Sciatic nerve (tissue), 2 donors: ENCODE measurements at regions not wholly inside any gene's neighbourhood (a gene's known extent, or its start where the extent isn't known, plus 50 kb on each side); places are given as distances from the start of the nearest gene placed in this dataset.

Experiments used
- ATAC-seq: fragments of 200-7000 bp; cut with Tn5 transposase; one replicate; pipeline ENCODE4 v1.9.1; 2020; ENCODE audit warnings: mild to moderate bottlenecking, moderate library complexity
- DNase-seq: peaks from one replicate; pipeline ENCODE4 v3.0.0-alpha.2; 2020; ENCODE audit warnings: low spot score
- intact Hi-C: fragments of 100-400 bp; cut with DNase I; formaldehyde crosslinking; loops from one replicate; pipeline ENCODE4 v1.14.2; 2022
- donor health status: DM: no; HTN: no; CAD: no.
- donor health status: DM: no; HTN: no; CAD: no.

DNA sequence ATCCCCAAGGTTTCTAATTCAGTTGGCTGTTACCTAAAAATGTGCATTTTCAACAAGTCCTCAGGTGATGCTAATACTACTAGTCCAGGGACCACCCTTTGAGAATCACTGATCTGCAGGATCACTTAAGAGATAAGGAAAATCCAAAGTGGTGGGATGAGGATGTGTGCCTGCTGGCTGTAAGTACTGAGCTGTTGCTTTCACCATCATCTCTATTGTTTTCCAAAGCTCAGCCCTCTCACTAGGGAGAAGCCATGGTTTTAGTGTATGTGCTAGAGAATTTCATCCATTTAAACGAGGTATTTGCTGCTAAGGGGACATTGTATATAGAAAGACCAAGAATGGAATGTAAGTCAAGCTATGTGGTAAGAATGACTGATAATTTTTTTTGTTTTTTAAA lies 202.3 kb downstream of the KIF21A start:
- intact Hi-C loops = no loop called here
- ATAC-seq = no peak
- no peak for DNase-seq

DNA sequence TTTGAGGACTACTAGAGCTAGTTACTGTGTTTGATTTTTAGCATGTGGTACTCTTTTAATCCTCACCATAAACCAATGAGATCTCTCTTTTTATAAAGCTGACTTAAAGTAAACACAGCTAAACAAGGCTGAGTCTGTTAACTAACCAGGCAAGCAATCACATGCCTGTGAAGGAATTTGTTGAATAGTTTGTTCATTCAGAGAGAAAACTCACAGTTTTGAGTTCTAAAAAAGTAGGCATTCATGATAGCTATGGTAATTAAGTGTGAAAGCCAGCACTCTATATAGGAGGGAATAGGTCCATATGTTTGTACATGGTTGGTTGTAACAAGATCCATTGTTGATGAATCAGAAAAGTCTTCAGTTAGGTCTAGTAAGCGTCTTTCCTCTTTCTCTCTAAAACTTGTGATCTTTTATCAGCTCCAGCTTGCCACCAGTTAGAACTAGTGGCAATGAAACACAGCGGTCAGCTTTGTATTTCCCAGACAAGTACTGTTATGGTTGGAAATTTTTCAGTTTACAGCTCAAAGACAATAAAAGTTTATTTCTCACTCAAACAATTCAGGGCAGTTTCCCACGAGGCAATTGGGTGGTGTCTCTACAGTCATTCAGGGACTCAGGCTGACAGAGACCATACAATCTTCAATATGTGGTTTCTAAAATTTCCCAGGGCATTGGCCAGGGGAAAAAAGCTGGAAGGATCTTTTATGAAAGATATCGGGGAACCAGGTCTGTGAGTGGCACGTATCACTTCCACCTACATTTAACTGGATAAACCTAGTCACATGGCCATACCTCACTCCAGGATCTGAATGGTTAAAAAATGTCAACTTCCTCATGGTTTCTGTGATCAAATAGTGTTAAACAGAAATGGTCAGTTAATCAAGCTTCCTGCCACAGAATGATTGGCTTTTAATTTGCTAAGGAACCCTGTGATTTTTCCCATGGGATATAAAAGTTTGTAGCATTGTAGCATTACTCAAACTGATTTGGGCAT lies 203.1 kb downstream of the KIF21A start:
- intact Hi-C loops = no loop called here
- no peak for ATAC-seq
- DNase-seq = no peak

DNA sequence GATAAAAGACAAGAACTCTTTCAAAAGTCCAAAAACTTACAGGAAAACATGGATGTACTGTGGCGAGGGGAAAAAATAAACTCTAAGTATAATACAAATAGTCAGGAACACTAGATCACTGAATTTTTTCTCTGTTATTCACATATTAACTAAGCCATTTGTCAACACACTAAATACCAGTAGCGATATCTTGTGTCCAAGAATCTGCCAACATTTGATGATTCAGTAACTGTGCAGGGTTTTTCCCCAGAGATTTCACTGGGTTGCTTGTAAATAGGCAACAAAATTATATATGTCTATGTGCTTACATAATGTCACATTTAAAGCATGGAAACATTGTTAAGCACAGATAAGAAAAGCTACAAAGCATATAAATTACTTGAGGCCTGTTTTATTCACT lies 205.9 kb downstream of the KIF21A start:
- no peak for DNase-seq
- intact Hi-C loops = no loop called here
- ATAC-seq = no peak

DNA sequence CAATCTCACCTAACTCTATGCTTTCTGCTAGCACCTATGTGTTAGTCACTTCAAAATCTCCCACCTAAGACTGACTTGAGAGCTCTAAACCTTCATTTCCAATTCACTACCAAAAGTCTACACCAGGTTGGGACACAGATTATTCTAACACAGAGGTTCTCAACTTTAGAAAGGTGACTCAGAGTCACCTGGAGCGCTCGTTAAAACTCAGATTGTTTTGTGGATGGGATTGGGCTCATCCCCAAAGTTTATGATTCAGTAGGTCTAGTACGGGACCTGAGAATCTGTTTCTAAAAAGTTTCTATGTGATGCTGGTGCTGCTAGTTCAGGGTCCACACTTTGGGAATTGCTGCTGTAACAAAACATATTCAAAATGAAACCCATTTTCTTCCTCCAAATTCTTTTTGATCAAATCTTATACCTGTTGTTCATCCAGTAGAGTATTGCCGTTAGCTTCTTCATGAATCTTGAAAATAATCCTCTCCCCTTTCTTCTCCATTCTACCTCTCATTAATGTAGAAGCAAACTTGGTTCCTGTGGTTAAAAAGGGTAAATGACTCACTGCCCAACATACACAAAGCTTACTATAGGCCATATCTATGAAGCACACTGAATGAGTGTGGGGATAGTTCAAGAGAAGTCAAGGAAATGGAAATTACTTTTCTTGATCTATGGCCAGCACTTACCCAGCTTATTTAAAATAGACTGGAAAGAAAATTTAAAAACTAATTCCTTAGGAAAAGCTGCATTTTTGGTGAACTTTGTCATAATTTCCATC lies 206.7 kb downstream of the KIF21A start:
- ATAC-seq (no peak), DNase-seq (no peak)
- intact Hi-C loops = no loop called here

DNA sequence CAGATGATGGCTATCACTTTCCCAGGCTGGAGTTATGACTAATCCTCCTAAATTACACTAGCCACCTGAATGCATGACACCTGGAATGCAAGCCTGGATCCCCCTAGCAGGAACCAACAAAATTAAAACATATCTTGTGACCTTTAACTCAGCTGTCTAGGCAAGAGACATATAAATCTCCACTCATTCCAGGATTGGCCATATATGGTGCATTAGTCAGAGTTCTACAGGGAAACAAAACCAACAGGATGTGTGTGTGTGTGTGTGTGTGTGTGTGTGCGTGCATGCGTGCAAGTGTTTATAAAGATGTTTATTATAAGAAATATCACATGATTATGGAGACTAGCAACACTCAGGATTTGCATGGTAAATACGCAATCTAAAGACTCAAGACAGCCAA lies 212.8 kb downstream of the KIF21A start:
- no peak for ATAC-seq
- DNase-seq = no peak
- intact Hi-C loops = no loop called here

DNA sequence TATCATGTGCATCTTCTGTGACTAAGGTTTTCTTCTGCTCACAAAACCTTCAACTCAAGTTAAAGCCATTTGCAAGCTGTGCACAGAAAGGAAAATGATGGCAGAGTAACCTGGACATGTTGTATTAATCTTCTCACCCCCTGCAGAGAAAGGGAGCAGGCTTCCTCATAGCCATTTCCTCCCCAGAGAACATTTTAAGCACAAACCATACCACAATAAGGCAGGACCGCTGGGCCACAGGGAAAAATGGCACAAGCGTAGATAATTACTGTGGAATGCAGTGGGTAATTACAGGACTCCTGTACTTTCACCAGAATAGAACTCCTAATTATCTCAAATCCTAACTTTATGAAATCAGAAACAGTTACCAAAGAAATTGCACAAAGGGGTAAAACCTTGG lies 215.7 kb downstream of the KIF21A start:
- DNase-seq (no peak), ATAC-seq (no peak)
- intact Hi-C loops = no loop called here

DNA sequence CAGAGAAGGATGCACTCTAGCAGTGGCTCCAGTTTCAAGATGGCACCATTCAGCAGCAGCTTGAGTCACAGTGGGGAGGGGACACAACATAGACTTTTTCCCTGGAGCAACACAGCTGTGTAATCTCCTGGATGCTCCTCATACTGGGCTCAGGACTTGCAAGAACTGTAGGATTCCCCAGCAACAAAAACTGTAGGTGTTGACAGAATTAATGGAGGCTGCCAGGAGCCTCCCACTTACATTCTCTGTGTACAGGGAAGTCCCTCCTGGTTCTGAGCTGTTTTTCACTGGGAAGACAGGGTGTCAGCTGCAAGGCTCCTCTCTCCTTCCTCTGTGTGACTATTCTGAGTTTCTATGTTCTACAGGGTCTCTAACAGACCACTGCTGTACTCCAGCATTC lies 217.9 kb downstream of the KIF21A start:
- ATAC-seq (no peak), DNase-seq (no peak)
- intact Hi-C loops = no loop called here

DNA sequence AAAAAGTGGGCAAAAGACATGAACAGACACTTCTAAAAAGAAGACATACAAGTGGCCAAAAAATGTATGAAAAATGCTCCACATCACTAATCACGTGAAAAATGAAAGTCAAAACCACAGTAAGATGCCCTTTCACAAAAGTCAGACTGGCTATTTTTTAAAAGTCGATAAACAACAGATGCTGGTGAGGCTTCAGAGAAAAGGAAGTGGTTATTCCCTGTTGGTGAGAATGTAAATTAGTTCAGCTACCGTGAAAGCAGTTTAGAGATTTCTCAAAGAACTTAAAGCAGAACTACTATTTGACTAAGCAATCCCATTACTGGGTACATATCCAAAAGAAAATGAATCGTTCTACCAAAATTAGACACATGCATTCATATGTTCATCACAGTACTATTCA lies 237.0 kb downstream of the KIF21A start:
- intact Hi-C loops = no loop called here
- ATAC-seq = no peak
- DNase-seq = no peak

DNA sequence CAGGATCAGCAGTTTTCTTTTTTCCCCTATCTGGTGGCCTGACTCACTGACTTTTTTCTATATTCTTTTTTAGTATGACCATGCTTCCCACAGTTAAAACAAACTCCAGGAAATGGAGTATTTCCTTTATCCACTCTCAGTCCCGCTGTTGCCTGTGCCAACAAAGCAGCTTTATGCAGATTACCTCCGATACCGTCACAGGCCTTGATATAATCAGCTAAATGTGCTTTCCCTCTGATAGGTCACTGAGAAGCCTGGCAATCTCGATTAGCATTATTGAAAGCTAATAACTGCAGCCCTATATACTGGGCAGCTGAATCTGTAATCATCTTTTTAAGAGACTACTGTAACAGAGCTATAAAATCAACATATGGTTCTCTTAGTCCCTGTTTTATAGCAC lies 243.6 kb downstream of the KIF21A start:
- DNase-seq (no peak), ATAC-seq (no peak)
- intact Hi-C loops = no loop called here

DNA sequence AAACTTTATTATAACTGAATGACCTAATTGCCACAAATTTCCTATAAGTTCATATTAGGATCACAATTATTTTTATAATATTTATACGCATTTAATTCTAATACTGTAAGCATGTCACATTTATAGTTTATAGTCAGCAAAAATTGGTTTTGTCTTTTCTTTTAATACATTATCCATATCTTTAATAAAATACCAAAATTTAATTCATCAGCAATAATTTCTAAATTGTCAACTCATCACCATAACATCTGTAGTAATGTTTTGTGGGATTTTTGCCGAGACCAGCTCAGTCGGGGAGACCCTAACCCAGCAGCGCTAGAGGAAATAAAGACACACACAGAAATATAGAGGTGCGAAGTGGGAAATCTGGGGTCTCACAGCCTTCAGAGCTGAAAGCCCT lies 254.2 kb downstream of the KIF21A start:
- DNase-seq = no peak
- intact Hi-C loops = no loop called here
- no peak for ATAC-seq

DNA sequence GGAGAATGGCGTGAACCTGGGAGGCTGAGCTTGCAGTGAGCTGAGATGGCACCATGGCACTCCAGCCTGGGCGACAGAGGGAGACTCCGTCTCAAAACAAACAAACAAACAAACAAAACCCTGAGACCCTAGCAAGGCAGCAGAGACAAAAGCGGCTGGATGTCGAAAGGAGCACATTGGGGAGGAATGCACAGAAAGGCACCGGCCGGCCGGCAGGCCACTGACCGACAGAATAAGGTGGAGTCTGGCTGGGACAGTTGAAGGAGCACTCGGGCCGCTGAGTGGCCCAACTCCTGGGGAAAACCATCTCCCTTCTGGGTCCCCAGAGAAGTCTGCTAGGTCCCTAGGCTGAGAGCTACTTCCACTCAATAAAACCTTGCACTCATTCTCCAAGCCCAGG lies 256.2 kb downstream of the KIF21A start:
- intact Hi-C loops = no loop called here
- ATAC-seq = no peak
- no peak for DNase-seq

DNA sequence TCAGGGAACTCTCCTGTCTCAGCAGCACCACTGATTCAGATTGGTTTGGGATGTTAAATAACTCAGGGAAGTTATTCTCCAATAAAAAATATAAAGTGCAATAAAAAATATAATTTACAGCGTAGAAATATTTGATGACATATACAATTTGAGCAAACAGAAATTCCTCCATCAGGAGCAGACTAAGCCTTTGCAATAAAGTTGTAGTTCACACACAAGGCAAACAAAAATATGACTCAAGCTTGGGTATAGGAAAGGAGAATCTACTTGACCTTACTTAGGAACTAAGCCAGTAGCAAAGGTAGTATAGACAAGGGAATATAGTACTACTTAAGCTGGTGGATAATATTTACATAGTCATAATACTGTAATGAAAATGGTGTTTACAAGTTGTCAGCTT lies 264.1 kb downstream of the KIF21A start:
- intact Hi-C loops = no loop called here
- ATAC-seq (no peak), DNase-seq (no peak)

DNA sequence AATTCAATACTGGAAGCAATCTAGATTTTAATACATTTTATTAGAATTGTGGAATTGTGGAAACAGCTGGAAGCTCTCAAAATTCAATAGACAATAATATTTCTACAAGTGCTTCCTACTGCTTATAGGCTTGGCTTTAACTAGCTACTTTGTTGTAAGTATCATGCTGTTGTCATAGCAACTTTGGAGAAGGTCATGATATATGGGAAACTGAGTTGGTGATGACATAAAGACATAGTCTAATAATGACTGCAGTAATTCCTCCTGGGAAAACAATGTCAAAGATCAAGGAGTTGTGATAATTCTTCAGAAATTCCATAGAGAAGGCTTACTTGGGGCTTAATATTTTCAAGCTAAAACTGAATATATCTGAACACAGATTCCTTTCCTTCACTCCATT lies 266.6 kb downstream of the KIF21A start:
- intact Hi-C loops = no loop called here
- no peak for ATAC-seq

DNA sequence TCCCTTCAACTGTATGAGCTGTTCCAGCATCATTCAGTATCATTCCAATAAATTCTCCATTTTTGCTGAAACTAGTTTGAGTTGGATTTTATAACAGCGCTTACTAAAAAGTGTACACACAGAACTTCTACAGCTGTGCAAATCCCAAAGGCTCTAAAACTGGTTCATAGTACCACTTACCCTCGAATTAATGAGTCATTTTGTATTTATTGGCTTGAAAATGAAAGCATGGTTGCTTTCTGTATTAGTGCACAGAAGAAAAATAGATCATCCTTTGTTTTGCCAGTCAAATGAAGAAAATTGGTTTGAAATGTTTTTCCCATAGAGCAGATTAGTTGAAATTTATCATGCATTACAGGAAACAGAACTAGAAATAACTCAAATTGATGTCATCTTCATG lies 268.3 kb upstream of the CPNE8 start:
- DNase-seq (no peak), ATAC-seq (peak; percentile 67)
- intact Hi-C loops = no loop called here

More for the DNA sequence above, 266.6 kb downstream of the KIF21A start:
- DNase-seq = no peak

DNA sequence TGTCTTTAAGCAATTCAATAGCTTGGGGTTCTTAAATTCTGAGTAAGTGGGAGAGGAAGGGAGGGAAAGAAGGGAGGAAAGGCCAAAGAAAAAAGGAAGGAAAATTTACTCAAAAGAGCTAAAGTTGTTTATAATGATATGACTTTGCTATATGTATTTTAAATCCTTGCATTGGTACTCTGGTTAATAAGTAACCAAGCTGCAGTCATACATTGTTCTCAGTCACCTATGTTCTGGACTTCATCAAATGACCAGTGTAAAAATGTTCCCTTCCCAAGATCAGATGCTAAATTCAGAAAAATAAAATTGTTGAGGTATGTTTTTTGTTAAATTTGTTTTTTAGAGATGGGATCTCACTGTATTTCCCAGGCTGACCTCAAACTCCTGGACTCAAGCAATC lies 259.9 kb upstream of the CPNE8 start:
- intact Hi-C loops = no loop called here
- DNase-seq (no peak), ATAC-seq (no peak)

DNA sequence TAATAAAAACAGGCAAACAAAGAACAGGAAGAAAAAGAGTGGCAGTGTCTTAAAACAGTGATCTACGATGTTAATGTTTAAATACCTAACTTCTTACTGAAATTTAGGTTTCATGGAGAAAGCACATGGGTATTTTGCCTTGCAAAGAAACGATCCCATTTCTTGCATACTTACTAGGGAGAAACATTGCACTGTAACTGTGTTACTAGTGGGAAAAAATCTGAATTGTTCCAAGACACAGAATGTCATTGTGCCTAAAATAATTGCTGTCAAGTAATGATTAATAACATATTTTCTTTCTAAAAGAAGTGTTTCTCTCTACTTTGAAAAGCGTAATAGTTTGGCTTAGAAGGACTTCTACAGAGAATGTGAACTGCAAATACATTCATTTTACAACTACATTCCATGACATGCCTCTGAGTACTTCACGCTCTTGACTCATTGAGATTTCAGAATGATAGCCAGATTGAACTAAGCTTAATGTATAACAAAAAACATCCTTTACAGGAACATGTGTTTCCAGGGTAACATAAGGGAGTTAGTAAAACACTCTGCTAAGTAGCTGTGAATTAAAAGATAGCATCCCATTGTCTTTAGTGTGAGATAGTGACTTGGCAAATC lies 256.2 kb upstream of the CPNE8 start:
- ATAC-seq (no peak), DNase-seq (no peak)
- intact Hi-C loops = no loop called here

DNA sequence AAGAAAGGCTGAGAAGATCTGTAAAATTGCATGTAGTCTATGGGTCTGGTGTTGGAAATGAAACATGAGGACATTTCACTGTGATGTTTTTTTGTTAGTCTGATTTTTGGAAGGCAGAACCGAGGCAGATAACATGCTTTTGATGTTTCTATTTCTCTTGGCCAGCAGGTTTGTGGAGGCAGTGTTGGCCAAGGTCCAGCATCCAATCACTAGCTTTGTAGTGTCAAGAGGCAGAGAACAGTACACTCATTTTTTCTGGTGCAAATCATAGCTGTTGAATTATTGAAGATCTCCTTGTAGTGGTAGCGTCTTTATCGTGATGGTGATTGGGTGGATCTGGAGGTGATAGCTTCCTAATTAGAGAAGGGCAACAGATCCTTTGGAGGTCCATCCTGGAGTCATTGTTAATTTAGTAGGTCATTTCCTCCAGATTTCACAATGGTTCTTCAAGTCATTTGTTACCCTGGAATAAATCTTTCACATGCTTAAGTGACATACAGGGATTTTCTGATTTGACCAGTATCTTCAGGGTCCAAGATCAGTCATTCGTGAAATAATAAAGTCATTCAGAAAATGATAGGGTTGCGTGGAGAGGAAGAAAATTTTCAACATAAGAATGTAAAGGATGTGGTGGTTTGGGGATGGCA lies 252.4 kb upstream of the CPNE8 start:
- DNase-seq (no peak), ATAC-seq (no peak)
- intact Hi-C loops = no loop called here

DNA sequence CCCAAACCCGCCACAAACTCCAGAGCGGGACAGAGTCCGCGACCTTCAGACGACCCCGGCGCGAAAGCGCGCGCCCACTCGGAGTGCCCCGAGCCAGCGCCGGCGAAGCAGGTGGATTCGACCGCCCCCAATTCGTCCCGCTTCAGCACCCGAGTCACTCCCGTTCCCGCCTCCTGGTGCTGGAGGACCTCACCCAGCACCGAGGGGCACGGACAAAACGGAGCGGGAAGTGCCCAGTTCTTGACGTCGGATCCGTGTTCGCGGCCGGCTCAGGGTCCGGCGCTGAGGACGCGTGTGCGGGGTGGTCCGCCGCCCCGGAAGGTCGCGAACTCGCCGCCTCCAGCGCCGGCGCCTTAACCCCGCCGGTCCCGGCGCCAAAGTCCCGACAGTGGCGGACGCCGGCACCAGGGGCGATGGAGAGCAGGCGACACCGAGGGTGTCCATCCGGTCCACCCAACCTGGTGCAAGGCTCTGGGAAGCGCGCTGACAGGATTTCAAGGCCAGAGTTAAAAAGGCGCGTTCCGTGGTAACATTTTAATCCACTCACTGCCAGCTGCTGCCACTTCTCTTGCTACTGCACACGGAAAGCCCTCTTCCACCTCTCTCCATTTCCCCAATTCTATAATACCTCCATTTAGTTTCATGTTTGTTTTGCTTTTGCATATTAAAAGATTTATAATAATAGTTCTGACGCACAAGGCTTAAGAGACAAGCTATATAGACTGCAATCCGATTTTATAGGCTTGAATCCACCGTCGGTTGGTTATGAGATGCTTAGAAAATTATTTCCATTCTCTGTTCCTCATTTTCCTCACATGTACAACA lies 240.0 kb upstream of the CPNE8 start:
- DNase-seq (no peak), ATAC-seq (peak; percentile 89)
- intact Hi-C loops = no loop called here

DNA sequence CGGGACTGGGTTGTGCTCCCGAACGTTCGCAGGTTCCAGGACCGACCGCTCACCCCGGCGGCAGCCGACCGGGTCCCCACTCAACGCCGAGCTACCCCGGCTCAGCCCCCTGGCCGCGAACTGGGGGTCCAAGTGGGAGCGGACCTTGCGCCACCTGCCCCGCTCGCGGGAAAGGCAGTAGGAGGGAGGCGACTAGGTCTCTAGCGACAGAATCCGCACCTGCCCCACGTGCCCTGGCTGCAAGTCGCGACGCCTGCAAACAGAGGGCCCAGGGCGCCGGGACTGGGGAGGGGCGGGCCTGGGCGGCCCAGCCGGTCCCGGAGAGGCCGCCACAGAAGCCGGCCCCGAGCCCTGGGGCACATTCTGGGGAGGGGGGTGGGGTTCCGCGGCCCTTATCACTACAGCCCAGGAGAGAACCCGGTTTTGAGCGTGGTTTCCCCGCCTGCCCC lies 239.2 kb upstream of the CPNE8 start:
- ATAC-seq = peak; percentile 41
- intact Hi-C loops = no loop called here
- DNase-seq = no peak
